Endometrial microvascular endothelial cells (primary cell): ENCODE measurements at regions not wholly inside any gene's neighbourhood (a gene's known extent, or its start where the extent isn't known, plus 50 kb on each side); places are given as distances from the start of the nearest gene placed in this dataset.

Experiments used
- in situ Hi-C: cut with HindIII; loops from 2 replicates; pipeline ENCODE4 v1.10.0; 2017; ENCODE audit warnings: low sequenced_read_pairs, low pct_unique_long_range_greater_than_20kb; ENCODE audit errors: inconsistent ontology term

DNA sequence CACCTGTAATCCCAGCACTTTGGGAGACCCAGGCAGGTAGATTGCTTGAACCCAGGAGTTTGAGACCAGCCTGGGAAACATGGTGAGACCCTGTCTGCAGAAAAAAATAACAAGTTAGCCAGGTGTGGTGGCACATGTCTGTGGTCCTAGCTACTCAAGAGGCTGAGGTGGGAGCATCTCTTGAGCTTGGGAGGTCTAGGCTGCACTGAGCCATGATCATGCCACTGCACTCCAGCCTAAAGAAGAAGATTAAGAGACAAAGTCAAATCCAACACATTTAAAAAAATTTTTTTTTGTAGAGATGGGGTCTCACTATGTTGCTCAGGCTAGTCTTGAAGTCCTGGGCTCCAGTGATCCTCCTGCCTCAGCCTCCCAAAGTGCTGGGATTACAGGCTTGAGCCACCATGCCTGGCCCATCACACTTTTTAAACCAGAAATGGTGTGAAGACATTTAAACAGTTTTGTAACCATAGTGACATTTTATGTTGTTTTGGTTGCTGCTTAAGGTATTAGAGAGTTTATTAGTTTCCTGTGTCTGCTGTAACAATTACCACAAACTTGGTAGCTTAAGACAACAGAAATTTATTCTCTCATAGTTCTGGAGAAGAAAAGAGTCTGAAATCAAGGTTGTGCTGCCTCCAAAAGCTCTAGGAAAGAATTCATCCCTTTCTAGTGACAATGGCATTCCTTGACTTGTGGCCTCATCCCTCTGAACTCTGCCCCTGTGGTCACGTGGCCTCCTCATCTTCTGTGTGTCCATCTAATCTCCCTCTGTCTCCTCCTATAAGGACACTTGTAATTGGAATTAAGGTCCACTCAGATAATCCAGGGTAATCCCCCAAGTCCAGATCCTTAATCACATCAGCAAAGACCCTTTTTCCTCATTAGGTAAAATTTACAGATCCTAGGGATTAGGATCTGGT, 104.6 kb upstream of the TNFAIP3 start:
- in situ Hi-C loops, result no loop called here

DNA sequence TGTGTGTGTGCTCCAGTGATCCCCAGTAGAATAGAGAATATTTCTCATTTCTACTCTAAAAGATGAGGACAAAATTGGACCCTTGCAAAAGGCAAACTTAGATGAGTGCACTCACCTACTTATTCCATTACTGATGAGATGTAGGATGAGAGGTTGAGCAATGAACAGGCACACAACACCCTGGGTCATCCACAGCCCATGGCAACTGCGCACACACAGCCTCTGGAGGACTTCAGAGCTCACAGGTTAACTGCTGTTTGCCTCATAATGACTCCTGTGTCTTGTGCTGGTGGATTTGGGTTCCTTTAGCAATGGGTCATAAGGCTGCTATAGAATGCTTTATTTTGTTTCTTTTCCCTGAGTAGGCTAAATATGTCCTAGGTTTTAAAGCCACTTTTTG, 103.6 kb upstream of the TNFAIP3 start:
- in situ Hi-C loops, result no loop called here

DNA sequence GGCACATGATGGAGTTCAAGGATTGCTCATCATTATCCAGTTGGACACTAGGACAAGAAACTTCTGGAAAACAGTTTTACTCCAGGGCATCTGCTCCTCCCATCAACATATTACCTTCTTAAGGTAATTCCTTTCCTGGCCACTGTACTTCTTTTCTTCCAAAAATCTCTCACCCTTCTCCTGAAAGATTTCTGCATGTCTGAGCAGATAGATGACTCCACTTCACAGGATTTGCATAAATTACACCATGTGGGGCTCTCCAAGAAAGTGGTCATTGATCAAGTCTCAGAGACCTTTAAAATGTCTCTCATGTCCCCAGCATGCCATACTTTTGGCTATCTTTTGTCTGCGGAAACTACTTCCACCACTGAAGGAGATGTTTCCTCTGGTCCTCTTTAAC, 103.2 kb upstream of the TNFAIP3 start:
- in situ Hi-C loops, result no loop called here

DNA sequence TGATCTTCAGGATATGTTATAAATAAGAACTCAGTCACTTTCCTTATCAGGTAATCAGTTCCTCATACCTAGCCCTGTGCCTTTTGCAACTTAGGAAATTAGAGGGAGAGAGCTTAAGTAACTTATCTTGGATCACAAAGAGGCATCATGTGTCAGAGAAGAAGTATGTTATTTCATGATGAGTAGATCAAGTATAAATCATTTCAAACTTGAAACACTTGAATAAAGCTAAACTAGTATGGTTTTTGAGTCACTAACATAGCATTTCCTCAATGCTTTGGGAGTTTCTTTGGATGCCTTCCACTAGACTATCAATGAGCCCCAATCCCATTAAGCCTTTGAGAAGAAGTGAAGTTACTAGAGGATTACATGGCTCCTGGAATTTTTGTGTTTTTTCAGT, 102.6 kb upstream of the TNFAIP3 start:
- in situ Hi-C loops, result no loop called here

DNA sequence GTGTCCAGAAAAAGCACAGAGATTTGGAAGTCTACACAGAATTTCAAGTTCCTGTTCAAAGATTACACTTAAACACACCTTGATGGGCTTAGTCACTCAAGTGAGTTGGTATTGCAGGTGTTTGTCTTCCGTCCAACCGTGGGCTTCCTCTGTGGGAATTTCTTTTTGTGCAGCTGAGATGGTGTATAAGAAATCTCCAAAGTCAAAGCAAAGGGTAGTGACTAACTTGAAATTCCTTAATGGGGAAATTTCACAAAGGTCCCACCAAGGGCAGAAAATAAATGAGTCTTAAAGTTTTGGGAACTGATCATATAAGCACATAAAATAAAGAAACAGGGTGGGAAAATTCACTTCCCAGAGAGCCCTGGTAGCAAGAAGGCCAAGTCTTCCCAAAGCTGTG, 102.0 kb upstream of the TNFAIP3 start:
- in situ Hi-C loops, result no loop called here

DNA sequence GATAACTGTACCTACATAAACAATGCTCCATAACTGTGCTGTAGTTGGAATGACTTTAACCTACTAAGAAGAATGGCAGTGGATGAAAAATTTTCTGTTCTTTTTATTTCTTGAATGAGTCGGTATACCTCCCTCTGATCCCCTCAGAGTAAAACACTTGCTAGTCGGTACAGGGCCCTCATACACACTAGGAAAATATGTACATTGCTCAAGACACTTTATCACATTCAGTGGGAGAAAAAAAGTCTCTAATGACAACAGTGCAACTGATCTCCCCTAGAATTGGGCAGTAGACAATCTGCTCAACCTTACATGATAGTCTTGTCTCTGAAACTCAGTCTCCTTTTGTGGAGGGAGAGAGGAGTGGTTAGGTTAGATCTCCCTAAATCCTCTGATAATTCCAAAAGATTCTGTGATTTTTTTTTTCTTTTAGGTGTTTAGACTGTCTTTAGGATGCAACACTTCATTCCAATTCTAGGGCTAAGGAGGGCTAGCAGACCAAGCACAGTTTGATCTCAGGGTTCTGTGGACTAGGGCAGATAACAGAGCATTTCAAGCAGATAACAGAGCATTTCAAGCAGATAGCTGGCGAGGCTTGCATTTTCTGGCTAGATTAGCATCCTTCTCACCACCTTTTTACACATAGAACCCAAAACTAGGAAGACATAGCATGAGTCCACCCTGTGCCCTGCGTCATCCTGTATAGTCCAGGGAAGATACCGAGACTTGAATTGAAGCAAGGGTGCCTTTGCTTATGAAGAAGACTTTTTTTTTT, 100.3 kb upstream of the TNFAIP3 start:
- in situ Hi-C loops, result no loop called here

DNA sequence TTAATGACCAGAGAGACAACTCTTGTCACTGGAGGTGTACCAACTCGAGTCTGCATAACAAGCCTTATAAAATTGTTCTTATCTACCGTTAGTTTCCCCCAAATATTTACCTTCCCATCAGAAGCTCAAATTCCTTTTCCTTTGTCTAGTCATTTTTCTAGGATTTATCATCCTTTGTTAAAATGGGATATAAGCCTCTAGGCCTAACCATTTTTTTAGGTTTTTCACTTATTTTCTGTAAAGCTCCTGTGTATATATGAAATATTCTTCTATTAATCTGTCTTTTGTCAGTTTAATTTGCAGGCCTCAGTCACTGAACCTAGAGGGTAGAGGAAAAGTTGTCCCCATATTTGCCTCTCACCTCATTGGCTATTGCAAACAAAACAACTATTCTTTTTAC, 99.6 kb upstream of the TNFAIP3 start:
- in situ Hi-C loops, result no loop called here

DNA sequence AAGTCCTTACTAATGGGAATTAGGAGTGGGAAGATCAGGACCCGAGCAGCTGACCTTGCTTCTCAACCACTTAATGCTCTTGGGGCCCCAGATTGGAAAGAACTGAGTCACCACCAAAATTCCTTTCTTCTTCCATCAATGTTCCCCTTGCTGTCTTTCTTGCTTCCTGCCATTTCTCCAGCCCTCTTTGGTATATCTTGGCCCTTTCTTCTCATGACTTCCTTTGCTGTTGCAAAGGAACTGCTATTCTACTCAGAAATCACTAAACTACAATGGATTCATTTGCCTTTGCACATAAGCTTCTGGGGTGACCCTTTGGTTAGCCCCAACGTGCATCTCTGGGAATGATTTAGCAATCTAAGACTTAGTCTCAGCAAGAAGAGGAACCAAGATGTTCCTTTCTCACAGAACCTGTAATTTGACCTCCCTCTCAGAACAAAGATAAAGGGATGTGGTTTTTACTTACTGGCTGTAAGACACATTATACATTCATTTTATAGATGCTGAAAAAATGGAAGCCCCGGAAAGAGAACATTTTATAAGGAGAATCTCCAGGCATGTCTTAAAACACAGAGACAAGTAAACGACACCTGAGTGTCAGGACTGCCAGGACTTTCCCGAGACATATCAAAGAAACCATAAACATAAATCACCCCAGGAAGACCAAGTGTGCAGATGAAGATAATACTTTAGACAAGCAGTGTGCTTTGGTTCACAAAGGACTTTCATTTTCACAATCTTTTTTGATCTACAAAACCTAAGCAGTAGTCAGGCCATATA, 99.0 kb upstream of the TNFAIP3 start:
- in situ Hi-C loops, result no loop called here

DNA sequence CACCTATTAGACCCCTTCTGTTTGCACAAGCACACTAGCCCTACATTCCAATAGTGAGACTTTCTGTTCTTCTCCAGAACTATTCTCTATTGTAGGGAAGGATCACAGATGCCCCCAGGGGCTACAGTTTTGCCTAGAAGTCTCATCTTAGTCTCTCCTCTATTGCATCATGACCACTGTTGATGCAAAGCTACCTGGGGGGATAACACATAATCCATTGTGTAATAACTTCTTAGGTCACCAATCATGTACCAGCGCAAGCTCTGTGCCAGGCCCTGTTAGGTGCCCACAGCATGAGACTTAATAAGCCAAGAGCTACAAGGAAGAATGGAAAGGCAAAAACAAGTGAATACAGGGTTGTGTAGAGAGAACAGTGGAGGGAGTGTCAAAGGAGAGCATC, 98.1 kb upstream of the TNFAIP3 start:
- in situ Hi-C loops, result no loop called here

DNA sequence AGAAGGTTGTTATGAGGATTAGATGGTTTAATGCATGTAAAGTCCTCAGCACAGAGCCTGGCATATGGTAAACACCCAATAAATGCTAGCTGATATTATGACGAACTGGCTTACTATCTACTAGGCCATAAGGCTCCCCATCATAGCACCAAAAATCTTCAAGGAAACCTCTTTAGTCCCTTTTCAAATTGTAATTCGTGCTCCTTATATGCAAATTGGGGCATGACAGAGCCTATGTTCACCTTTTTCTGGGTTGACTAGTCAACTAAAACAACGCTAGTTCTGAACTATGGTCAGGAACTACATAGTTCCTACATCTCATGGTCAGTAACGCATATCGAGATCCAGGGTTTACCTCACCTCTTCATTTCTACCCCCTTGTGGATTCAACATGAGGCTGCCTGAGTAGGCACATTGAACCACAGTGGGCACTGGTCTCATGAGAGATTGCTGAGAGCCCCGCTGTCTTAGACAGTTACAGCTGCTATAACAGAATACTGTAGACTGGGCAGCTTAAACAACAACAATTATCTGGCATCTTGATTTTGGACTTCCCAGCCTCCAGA, 97.2 kb upstream of the TNFAIP3 start:
- in situ Hi-C loops, result no loop called here

DNA sequence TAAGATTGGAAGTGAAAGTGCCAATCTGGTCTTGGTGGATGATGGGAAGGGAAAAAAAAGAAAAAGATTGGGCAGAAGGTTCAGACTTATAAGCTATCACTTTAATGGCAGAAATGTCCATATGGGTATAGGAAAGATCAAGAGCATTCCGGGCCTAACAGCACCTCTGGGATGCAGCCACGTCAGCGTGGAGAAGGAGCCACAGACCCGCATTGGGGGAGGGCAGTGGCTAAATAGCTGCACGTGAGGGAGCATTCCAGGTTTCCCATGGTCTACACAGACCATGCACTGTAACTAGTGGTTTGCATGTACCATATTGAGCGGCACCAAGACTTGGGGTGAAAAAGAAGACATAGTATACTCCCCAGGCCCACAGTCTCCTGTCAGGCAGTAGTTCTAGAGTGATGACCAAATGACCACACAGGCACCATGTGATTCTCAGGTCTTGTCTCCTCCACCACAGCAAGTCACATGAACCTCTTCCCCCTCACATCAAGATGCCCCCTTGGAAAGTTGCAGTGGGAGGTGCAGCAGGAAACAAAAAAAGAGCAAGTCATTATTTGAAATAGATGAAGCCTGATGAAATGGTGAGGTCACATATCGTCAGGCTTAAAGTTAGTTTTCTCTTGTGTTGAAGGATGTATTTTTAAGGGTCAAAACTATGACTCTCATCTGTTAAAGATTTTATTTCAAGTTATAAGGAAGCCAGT, 94.4 kb upstream of the TNFAIP3 start:
- in situ Hi-C loops, result no loop called here

DNA sequence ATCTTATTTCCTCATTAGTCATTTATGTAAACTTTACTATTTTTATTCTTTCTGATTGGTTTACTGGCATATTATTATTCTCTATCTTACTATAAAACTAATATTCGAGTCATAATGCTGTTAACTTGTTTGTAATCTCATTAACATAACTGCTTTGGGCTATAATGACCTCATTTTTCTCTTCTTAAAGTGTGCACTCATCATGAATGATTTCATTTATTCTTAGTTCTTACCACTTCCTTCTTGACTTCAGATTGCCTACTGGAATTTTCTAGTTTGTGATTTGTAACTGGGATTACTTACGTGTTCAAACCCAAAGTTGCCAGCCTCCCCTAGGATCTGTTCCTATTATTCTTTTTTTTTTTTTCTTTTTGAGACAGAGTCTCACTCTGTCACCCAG, 91.8 kb upstream of the TNFAIP3 start:
- in situ Hi-C loops, result no loop called here

DNA sequence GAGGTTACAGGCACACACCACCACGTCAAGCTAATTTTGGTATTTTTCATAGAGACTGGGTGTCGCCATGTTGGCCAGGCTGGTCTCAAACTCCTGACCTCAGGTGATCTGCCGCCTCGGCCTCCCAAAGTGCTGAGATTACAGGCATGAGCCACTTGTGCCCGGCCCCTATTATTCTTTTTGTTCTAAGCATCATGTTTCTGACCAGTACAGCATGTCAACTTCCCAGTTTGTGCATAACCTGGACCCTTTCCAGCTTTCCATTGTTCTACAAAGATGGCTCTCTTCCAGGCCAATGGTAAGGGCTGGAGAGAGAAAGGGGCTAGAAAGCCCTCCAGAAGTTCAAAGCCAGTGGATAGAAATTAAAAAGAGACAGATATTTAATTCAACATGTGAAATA, 91.3 kb upstream of the TNFAIP3 start:
- in situ Hi-C loops, result no loop called here

DNA sequence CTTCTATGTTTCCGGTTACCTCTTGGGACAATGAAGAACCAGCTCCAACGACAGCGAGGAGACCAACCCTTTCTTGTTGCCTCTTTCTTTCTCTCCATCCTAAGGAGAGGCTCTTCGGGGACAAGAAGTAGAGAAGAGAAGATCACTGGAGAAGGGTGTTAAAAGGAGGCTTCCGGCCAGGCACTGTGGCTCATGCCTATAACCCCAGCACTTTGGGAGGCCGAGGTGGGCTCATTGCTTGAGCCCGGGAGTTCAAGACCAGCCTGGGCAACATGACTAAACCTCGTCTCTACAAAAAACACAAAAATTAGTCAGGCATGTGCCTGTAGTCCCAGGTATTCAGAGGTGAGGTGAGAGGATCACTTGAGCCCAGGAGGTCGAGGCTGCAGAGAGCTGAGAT, 90.8 kb upstream of the TNFAIP3 start:
- in situ Hi-C loops, result no loop called here

DNA sequence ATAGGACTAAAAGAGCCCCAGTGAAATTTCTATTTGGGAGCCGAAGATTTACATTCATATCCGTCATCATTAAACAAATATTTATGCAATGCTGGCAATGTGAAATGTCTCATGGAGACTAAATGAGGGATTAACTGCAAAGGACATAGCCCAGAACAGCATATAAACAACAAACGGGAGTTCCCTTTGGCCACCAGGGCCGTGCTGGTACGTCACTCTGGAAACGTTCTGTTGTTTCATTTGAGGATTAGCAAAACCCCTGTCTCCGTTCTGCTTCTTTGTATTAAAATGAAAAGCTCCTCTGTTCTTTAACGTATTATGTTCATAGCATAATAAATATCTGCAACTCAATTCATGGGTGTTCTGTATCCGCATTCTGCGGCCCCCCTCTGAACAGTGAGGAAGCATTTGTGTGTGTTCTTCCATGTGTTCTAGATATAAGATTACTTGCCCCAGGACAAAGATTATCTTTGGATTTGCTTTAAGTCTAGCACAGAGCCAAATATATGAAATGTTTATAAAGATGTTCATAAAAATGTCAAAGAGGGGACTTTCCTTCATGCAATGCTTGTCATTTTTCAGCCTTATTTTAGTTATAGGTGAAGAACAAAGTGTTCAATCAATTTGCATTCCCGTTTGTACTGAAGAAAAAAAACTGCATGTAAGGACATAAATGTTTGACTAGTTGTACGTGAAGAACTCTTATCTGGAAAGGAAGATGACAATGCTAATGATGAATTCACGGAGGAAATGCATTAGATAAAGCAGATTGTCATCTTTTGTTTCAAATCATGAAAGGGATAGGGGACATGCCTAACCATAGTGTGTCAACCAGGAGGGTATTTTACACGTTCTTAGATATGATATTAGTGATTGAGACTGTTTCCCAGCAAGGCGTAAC, 90.0 kb upstream of the TNFAIP3 start:
- in situ Hi-C loops, result no loop called here

DNA sequence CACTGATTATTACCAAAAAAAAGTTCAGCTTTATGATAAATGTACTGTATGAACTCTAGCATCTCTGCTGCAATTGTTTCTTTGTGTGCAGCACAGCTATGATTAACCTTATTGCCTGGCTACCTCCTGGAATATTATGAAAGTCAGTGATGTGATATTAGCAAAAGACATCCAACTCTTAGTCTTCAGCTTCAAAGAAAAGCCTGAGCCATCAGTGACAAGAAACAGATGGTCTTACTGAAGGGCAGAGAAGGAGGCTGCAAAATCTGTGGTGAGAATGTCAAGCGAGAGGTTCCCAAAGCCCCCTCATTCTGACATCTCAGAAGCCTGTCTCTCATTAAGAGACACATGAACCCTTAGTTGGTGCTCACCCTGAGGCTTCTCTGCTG, 89.4 kb upstream of the TNFAIP3 start:
- in situ Hi-C loops, result no loop called here

DNA sequence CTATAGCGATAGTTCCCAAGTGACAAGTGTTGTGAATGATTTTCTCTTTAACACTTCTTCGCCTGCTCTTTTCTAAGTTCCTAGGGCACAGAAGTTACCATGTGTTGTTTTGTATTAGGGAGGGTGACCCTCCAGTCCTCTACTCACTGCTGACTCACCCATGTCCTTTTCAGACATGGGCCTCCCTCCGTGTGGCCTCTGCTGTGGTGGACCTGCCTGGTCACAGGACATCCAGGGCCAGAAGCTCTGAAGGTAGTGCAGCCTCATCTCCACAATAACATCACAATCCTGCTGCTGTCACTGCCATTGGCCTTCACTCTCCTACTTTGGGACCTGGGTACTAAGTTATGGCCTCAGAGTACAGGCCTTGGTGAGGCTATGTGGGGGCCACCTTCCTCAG, 87.1 kb upstream of the TNFAIP3 start:
- in situ Hi-C loops, result no loop called here
